GM18517 (cell line): ENCODE measurements at regions not wholly inside any gene's neighbourhood (a gene's known extent, or its start where the extent isn't known, plus 50 kb on each side); places are given as distances from the start of the nearest gene placed in this dataset.

ENCODE experiments used
- ATAC-seq: cut with Tn5 transposase; IDR thresholded peaks from one replicate; pipeline ENCODE4 v1.9.1; 2021; ENCODE audit warnings: mild to moderate bottlenecking, moderate library complexity; ENCODE audit not compliant: unreplicated experiment

GRCh38 chr18:59086522-59086921 is 53.2 kb upstream of the SEC11C start:
- no peak for ATAC-seq

DNA sequence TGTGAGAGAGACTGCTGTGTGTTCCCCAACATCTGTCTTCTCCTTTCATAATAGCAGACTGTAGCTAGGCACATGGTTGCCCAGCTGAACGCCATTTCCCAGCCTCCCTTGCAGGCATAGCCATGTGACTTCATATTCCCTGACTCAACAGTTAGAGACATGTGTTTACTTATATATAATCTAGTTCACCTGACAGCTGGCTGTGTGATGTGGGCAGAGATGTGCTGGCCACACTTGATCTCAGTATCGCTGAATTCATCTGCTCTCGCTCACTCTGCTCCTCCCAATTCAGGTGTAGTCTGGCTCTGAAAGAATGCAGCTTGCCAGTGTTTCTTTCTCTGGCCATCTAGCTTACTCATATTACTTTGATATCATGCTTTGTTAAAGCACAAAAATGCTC is 52.3 kb upstream of the SEC11C start:
- ATAC-seq, result no peak
